NB4 (cell line): ENCODE measurements at regions not wholly inside any gene's neighbourhood (a gene's known extent, or its start where the extent isn't known, plus 50 kb on each side); places are given as distances from the start of the nearest gene placed in this dataset.

Experiments used
- DNase-seq: peaks from one replicate; pipeline ENCODE4 v3.0.0; 2010; ENCODE audit warnings: low read depth
- H3K4me3 ChIP-seq: one replicate; pipeline ENCODE4 v1.5.1; 2011; ENCODE audit warnings: mild to moderate bottlenecking, low read depth, low read length, moderate library complexity
- MYC ChIP-seq: IDR thresholded peaks from 2 replicates; pipeline ENCODE4 v1.6.1; 2011; ENCODE audit warnings: low read depth, low read length
- POLR2A ChIP-seq: IDR thresholded peaks from 2 replicates; pipeline ENCODE4 v1.6.1; 2011; ENCODE audit warnings: mild to moderate bottlenecking; ENCODE audit not compliant: insufficient read length; ENCODE audit errors: extremely low read depth
- TF ChIP-seq, protein P1 (sequence below): IDR thresholded peaks from 2 replicates; pipeline ENCODE4 v1.6.1; 2011; ENCODE audit warnings: low read depth, low read length
- TF ChIP-seq, protein P2 (sequence below): IDR thresholded peaks from one replicate; pipeline ENCODE4 v1.5.1; 2012; ENCODE audit warnings: low read depth, low read length

DNA sequence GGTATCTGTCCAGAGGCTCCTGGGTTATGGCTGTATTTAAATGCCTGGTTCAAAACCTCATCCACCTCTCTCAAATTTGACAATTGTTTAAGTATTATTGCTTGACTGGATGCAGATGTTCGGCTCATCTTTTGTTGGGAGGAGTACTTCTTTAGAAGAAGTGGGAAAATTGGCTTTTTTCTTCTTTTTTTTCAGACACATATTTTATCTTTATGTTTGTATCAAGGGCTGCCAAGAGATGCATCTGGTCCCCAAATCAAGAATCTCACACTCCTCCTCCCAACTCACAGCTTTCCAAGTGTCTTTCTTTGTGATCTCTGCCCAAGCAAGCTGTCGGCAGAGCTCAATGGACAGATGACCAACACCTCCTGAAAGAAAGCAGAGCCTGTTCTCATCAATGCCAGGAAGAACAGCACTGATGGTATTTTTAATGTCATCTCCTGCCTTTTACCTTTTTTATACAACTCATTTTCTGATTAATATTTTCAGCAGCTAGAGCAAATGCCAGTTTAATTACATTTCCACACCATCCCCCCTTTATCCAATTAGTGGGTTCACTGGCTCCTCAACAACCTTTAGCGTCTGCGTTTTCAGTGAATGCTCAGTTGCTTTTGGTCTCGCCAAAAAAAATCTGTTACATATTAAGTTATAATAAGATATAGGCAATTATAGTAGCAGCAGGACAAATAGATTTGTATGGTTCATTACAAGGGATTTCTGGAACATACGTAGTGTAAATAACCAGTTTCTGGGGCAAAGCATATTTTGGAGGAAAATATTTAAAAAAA is 110.3 kb upstream of the SLIT3 start:
- DNase-seq, result no peak
- no peak overlapping the region for H3K4me3 ChIP-seq
- TF ChIP-seq, protein P1, sequence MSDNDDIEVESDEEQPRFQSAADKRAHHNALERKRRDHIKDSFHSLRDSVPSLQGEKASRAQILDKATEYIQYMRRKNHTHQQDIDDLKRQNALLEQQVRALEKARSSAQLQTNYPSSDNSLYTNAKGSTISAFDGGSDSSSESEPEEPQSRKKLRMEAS, result no peak
- no peak for TF ChIP-seq MYC
- TF ChIP-seq POLR2A, result no peak
- TF ChIP-seq, protein P2, sequence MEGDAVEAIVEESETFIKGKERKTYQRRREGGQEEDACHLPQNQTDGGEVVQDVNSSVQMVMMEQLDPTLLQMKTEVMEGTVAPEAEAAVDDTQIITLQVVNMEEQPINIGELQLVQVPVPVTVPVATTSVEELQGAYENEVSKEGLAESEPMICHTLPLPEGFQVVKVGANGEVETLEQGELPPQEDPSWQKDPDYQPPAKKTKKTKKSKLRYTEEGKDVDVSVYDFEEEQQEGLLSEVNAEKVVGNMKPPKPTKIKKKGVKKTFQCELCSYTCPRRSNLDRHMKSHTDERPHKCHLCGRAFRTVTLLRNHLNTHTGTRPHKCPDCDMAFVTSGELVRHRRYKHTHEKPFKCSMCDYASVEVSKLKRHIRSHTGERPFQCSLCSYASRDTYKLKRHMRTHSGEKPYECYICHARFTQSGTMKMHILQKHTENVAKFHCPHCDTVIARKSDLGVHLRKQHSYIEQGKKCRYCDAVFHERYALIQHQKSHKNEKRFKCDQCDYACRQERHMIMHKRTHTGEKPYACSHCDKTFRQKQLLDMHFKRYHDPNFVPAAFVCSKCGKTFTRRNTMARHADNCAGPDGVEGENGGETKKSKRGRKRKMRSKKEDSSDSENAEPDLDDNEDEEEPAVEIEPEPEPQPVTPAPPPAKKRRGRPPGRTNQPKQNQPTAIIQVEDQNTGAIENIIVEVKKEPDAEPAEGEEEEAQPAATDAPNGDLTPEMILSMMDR, result no peak

DNA sequence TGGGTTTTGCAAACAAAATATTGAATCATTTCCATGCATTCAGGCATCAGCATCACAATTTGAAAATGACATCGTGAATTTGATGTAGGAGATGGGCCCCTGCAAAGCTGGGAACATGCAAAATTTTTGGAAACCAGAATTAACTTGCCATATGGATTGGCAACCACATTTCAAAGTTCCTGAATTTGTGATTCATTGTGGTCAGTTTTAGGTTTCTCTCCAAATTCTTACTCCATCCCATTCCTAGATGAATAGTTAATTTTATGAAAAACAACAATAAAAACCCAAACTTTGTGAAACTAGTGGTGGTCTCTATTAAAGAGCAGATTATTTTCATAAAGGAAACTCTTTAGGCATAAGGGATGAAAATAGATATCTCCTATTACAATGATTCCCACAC is 107.8 kb upstream of the SLIT3 start:
- no peak for DNase-seq
- H3K4me3 ChIP-seq, result no peak overlapping the region
- no peak for TF ChIP-seq POLR2A
- TF ChIP-seq, protein P1, result no peak
- no peak for TF ChIP-seq MYC
- TF ChIP-seq, protein P2, result no peak

DNA sequence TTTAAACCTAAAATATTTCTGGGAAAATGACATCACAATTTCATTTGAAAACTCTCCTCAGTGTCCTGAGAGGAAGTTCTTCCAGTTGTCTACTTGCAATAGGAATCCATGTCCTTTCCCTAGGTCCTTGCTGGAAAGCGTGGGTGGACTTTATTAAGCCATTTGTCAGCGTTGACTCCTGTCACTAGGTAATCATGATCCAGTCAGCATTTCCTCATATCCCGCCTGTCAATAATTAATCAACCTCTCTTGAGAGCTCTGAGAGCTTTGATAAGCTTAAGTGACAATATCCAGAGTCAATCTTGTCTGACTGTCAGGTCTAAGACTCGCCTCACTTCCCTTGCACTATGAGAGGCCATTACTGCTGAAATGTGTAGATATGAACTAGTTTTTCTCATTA is 107.2 kb upstream of the SLIT3 start:
- no peak for DNase-seq
- TF ChIP-seq, protein P2, result no peak
- TF ChIP-seq MYC, result no peak
- TF ChIP-seq POLR2A, result no peak
- TF ChIP-seq, protein P1, result no peak
- H3K4me3 ChIP-seq, result no peak overlapping the region

DNA sequence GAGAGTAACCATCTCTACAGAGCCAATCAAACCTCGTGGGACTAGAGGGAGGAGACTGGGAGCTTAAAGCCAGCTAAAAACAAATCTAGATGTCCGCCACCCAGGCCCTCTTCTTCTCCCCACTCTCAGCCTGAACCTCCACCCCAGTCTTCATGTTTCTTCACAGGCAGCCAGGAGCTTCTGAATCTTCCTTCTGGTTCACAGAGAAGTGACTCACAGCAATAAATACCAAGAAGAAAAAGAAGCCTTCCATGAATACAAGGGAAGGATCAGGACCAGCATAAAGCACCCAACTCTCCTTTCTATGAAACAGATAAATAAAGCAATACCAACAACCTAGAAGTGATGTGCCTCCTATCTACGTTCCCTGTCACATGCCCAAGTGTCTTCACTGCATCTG is 103.3 kb upstream of the SLIT3 start:
- no peak overlapping the region for H3K4me3 ChIP-seq
- DNase-seq, result no peak
- TF ChIP-seq, protein P2, result no peak
- TF ChIP-seq POLR2A (no peak), MYC (no peak)
- TF ChIP-seq, protein P1, result no peak

DNA sequence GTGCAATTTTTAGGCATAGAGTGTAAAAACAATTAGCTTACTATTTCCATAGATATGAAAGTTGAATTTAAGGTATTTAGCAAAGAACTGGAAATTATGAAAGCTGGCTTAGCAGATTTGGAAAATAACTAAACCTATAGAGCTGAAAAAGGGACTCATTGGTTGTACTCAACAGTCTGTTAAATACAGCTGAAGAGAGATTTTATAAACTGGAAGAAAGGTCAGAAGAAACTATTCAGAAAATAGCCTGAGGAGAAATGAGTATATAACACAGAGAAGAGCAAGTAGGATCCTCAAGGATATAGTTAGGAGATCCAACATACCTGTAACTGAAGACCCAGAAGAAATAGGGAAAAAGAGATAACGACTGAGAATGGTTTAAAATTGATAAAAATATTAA is 97.6 kb upstream of the SLIT3 start:
- H3K4me3 ChIP-seq, result no peak overlapping the region
- DNase-seq, result no peak
- TF ChIP-seq, protein P1, result no peak
- TF ChIP-seq, protein P2, result no peak
- no peak for TF ChIP-seq MYC
- no peak for TF ChIP-seq POLR2A
